Karpas-422 (cell line): ENCODE measurements at regions not wholly inside any gene's neighbourhood (a gene's known extent, or its start where the extent isn't known, plus 50 kb on each side); places are given as distances from the start of the nearest gene placed in this dataset.

Source experiments
- DNase-seq: peaks from one replicate; pipeline ENCODE4 v3.0.0-alpha.2; 2015
- H2AFZ ChIP-seq: fragments of 200-600 bp; sonication (generic); 2 replicates; pipeline ENCODE4 v1.6.1; 2014; ENCODE audit warnings: antibody characterized with exemption, low read length, mixed read lengths
- H3K27ac ChIP-seq: fragments of 200-600 bp; sonication (generic); 2 replicates; pipeline ENCODE4 v1.5.1; 2014; ENCODE audit warnings: mild to moderate bottlenecking, low read length, moderate library complexity
- H3K27me3 ChIP-seq: fragments of 200-600 bp; sonication (generic); 2 replicates; pipeline ENCODE4 v1.6.1; 2014; ENCODE audit warnings: low read length, mixed read lengths
- H3K36me3 ChIP-seq: fragments of 200-600 bp; sonication (generic); 2 replicates; pipeline ENCODE4 v1.6.1; 2014; ENCODE audit warnings: low read length, mixed read lengths; ENCODE audit not compliant: insufficient read depth
- H3K4me1 ChIP-seq: fragments of 200-600 bp; sonication (generic); 2 replicates; pipeline ENCODE4 v1.6.1; 2014; ENCODE audit warnings: mild to moderate bottlenecking, low read length, mixed read lengths
- H3K4me2 ChIP-seq: fragments of 200-600 bp; sonication (generic); 2 replicates; pipeline ENCODE4 v1.6.1; 2014; ENCODE audit warnings: low read length, low read depth, mild to moderate bottlenecking; ENCODE audit not compliant: poor library complexity, severe bottlenecking
- H3K4me3 ChIP-seq: fragments of 200-600 bp; sonication (generic); 2 replicates; pipeline ENCODE4 v1.5.1; 2014; ENCODE audit warnings: mild to moderate bottlenecking, antibody characterized with exemption, low read length, mixed read lengths
- H3K79me2 ChIP-seq: fragments of 200-600 bp; sonication (generic); 2 replicates; pipeline ENCODE4 v1.6.1; 2014; ENCODE audit warnings: mild to moderate bottlenecking, low read length, mixed read lengths
- H3K9ac ChIP-seq: fragments of 200-600 bp; sonication (generic); 2 replicates; pipeline ENCODE4 v1.6.0; 2014; ENCODE audit warnings: low read length
- H3K9me2 ChIP-seq: fragments of 200-600 bp; sonication (generic), shearing (Covaris generic); replicated peaks from 2 replicates; pipeline ENCODE4 v1.6.0; 2014; ENCODE audit warnings: mild to moderate bottlenecking, low read length, moderate library complexity; ENCODE audit not compliant: insufficient read depth
- H3K9me3 ChIP-seq: fragments of 300-700, 200-600 bp; sonication (generic); 2 replicates; pipeline ENCODE4 v1.6.1; 2014; ENCODE audit warnings: low read length, mixed read lengths
- H4K20me1 ChIP-seq: fragments of 200-600 bp; sonication (generic); 2 replicates; pipeline ENCODE4 v1.6.1; 2014; ENCODE audit warnings: mild to moderate bottlenecking, antibody characterized with exemption, low read length, low read depth; ENCODE audit not compliant: insufficient read depth

DNA sequence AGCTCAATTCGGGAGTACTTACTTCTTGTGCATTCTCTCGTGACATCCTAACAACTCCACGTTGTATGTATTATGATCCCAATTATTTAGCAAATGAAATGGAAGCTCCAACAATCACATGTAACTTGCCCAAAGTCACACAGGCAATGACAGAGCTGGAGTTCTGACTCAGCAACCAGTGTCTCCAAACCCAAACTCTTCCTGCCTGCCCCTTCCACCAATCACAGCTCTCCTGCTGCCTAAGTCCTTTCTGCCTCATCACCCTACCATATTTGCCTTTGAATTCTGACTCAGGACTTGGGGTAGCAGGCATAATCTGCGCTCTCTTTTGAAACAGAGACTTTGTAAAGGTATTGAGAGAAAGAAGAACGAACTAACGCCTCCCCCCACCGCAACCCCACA is 245.2 kb upstream of the MAF start:
- no peaks in the 10 kb centered on the region for H4K20me1 ChIP-seq
- no peak overlapping the region for H3K4me2 ChIP-seq
- H3K4me3 ChIP-seq = no peak overlapping the region
- H3K9ac ChIP-seq = no peak overlapping the region
- no peak overlapping the region for H2AFZ ChIP-seq
- H3K9me3 ChIP-seq = no peaks in the 10 kb centered on the region
- H3K4me1 ChIP-seq = no peaks in the 10 kb centered on the region
- H3K36me3 ChIP-seq = no peaks in the 10 kb centered on the region
- H3K79me2 ChIP-seq = no peaks in the 10 kb centered on the region
- H3K27me3 ChIP-seq = no peaks in the 10 kb centered on the region
- DNase-seq = no peak
- H3K27ac ChIP-seq = no peak overlapping the region
- no peaks in the 10 kb centered on the region for H3K9me2 ChIP-seq

DNA sequence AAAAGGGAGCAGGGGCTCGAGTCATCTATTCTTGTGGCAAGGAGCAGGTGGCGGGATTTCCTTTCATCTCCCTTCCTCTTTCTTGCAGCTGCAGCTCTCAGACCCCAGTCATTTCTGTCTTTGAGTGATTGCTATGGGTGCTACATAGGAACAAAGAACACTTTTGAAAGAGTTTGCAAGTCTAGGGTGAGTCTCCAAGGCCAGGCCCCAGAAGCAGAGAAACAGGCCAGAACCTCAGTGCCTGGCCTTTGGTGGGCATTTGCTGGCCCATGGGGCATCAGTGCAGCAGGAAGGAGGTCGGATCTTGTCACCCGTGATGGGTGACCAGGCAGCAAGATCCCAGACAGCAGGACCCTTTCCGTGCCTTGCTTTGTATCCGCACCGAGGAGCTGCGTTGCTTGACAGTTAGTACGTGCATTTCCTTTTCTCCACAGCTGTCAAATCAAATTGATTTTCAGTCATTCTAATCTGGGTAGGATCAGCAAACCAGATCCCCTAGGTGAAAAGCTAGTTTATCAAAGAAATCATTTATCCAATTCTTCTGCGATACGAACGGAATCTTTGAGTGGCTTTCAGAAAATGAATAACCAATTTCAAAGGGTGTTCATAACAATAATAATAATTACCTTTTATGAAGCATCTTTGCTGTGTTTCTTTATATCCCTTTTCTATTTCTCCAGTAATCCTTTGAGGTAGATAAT is 244.6 kb upstream of the MAF start:
- H3K27ac ChIP-seq = no peak overlapping the region
- DNase-seq = no peak
- no peak overlapping the region for H3K4me3 ChIP-seq
- H3K9ac ChIP-seq = no peak overlapping the region
- no peak overlapping the region for H2AFZ ChIP-seq
- H3K9me2 ChIP-seq = no peaks in the 10 kb centered on the region
- no peaks in the 10 kb centered on the region for H3K9me3 ChIP-seq
- no peaks in the 10 kb centered on the region for H4K20me1 ChIP-seq
- H3K4me2 ChIP-seq = no peak overlapping the region
- H3K4me1 ChIP-seq = no peaks in the 10 kb centered on the region
- H3K79me2 ChIP-seq = no peaks in the 10 kb centered on the region
- no peaks in the 10 kb centered on the region for H3K36me3 ChIP-seq
- H3K27me3 ChIP-seq = no peaks in the 10 kb centered on the region

DNA sequence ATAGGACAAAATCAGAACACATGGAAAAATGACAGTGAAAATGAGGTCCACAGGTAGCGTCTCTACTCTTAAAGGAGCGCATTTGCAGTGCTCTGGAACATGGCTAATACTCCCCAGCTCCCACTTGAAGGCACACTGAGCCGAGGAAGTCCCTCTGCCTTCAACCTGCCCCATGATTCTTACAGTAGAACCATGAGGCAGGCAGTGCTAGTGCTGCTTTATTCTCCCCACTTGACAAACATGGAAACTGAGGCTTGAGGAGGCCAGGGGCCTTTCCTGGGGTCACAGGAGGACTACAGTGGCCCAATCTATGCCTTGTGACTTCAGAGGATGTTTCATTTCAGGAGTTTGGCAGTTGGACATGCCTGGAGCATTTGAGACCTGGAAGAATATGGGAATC is 244.1 kb upstream of the MAF start:
- H3K27me3 ChIP-seq = no peaks in the 10 kb centered on the region
- H3K9me2 ChIP-seq = no peaks in the 10 kb centered on the region
- no peaks in the 10 kb centered on the region for H4K20me1 ChIP-seq
- no peak overlapping the region for H2AFZ ChIP-seq
- H3K79me2 ChIP-seq = no peaks in the 10 kb centered on the region
- H3K4me1 ChIP-seq = no peaks in the 10 kb centered on the region
- H3K9me3 ChIP-seq = no peaks in the 10 kb centered on the region
- H3K27ac ChIP-seq = no peak overlapping the region
- no peak overlapping the region for H3K9ac ChIP-seq
- H3K4me3 ChIP-seq = no peak overlapping the region
- DNase-seq = no peak
- H3K36me3 ChIP-seq = no peaks in the 10 kb centered on the region
- no peak overlapping the region for H3K4me2 ChIP-seq

DNA sequence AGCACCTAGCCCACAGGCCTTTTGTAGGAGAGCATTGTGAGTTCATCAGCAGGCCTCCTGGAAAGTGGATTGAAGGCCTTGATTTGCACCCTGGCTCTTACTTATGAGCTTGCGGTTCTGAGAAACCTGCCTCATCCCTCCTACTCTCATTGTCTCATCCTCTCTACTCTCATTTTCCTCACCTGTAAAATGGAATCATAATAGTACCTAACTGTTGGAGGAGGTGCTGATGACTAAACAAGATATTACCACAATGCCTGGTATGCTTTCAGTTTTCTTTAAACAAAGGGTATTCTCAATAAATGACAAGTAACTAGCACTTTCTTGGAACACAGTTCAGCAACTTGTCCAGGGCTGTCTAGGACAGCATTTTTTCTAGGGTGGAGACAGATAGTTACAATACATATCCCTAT is 243.1 kb upstream of the MAF start:
- no peak overlapping the region for H2AFZ ChIP-seq
- no peaks in the 10 kb centered on the region for H3K4me1 ChIP-seq
- H3K9ac ChIP-seq = no peak overlapping the region
- no peaks in the 10 kb centered on the region for H3K79me2 ChIP-seq
- H4K20me1 ChIP-seq = no peaks in the 10 kb centered on the region
- H3K9me3 ChIP-seq = no peaks in the 10 kb centered on the region
- no peak overlapping the region for H3K4me2 ChIP-seq
- H3K4me3 ChIP-seq = no peak overlapping the region
- no peaks in the 10 kb centered on the region for H3K27me3 ChIP-seq
- DNase-seq = no peak
- H3K9me2 ChIP-seq = no peaks in the 10 kb centered on the region
- no peak overlapping the region for H3K27ac ChIP-seq
- H3K36me3 ChIP-seq = no peaks in the 10 kb centered on the region

GRCh38 chr16:79843145-79843544 is 242.6 kb upstream of the MAF start:
- no peak overlapping the region for H3K9ac ChIP-seq
- H3K9me2 ChIP-seq = no peaks in the 10 kb centered on the region
- no peak overlapping the region for H2AFZ ChIP-seq
- H4K20me1 ChIP-seq = no peaks in the 10 kb centered on the region
- H3K79me2 ChIP-seq = no peaks in the 10 kb centered on the region
- H3K27ac ChIP-seq = no peak overlapping the region
- H3K27me3 ChIP-seq = no peaks in the 10 kb centered on the region
- no peaks in the 10 kb centered on the region for H3K4me1 ChIP-seq
- no peak for DNase-seq
- H3K4me3 ChIP-seq = no peak overlapping the region
- no peaks in the 10 kb centered on the region for H3K9me3 ChIP-seq
- H3K36me3 ChIP-seq = no peaks in the 10 kb centered on the region
- H3K4me2 ChIP-seq = no peak overlapping the region

DNA sequence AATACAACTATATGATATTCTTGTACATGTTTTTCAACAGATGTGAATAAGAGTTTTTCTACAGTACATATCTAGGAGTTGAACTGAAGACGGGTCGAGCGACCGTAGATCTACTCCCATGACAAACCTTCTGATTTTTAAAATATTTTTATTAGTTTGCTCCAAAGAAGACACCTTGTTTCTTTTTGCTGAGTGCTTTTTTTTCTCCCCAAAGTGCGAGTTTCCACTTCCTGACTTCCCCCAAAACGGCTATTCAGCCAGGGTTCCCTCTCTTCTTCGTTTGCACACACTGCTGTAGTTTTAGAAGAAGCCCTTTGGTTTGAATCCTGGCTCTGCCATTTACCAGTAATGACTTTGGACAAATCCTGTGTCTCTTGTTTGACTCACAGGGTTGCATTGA is 241.7 kb upstream of the MAF start:
- DNase-seq = no peak
- Histone ChIP-seq H3K4me1 (no peaks in the 10 kb centered on the region), H3K9ac (no peak overlapping the region), H4K20me1 (no peaks in the 10 kb centered on the region), H3K36me3 (no peaks in the 10 kb centered on the region), H3K27me3 (no peaks in the 10 kb centered on the region), H2AFZ (no peak overlapping the region), H3K4me2 (no peak overlapping the region), H3K27ac (no peak overlapping the region), H3K9me3 (no peaks in the 10 kb centered on the region), H3K9me2 (no peaks in the 10 kb centered on the region), H3K79me2 (no peaks in the 10 kb centered on the region), H3K4me3 (no peak overlapping the region)

- H3K4me1 ChIP-seq = no peaks in the 10 kb centered on the region
- no peak overlapping the region for H3K27ac ChIP-seq
- no peak overlapping the region for H3K9ac ChIP-seq
- no peaks in the 10 kb centered on the region for H3K36me3 ChIP-seq
- H3K9me3 ChIP-seq = no peaks in the 10 kb centered on the region
- no peak overlapping the region for H2AFZ ChIP-seq
- no peak for DNase-seq
- H3K79me2 ChIP-seq = no peaks in the 10 kb centered on the region
- no peaks in the 10 kb centered on the region for H3K27me3 ChIP-seq
- H3K4me2 ChIP-seq = no peak overlapping the region
- H4K20me1 ChIP-seq = no peaks in the 10 kb centered on the region
- H3K4me3 ChIP-seq = no peak overlapping the region
- H3K9me2 ChIP-seq = no peaks in the 10 kb centered on the region
These were observed 239.2 kb upstream of the MAF start for GRCh38 chr16:79839466-79840341.

- H4K20me1 ChIP-seq = no peaks in the 10 kb centered on the region
- no peak overlapping the region for H3K27ac ChIP-seq
- no peaks in the 10 kb centered on the region for H3K79me2 ChIP-seq
- no peaks in the 10 kb centered on the region for H3K9me3 ChIP-seq
- H3K9me2 ChIP-seq = no peaks in the 10 kb centered on the region
- DNase-seq = no peak
- H3K4me2 ChIP-seq = no peak overlapping the region
- H3K27me3 ChIP-seq = no peaks in the 10 kb centered on the region
- H3K4me1 ChIP-seq = no peaks in the 10 kb centered on the region
- H3K4me3 ChIP-seq = no peak overlapping the region
- no peak overlapping the region for H2AFZ ChIP-seq
- H3K36me3 ChIP-seq = no peaks in the 10 kb centered on the region
- H3K9ac ChIP-seq = no peak overlapping the region
These were observed 238.1 kb upstream of the MAF start for GRCh38 chr16:79838496-79839259.
